ENCODE measurements at regions not wholly inside any gene's neighbourhood (a gene's known extent, or its start where the extent isn't known, plus 50 kb on each side); places are given as distances from the start of the nearest gene placed in this dataset.
A peak's percentile ranks its signal among the peaks of the same experiment; 100 is the strongest.

DNA sequence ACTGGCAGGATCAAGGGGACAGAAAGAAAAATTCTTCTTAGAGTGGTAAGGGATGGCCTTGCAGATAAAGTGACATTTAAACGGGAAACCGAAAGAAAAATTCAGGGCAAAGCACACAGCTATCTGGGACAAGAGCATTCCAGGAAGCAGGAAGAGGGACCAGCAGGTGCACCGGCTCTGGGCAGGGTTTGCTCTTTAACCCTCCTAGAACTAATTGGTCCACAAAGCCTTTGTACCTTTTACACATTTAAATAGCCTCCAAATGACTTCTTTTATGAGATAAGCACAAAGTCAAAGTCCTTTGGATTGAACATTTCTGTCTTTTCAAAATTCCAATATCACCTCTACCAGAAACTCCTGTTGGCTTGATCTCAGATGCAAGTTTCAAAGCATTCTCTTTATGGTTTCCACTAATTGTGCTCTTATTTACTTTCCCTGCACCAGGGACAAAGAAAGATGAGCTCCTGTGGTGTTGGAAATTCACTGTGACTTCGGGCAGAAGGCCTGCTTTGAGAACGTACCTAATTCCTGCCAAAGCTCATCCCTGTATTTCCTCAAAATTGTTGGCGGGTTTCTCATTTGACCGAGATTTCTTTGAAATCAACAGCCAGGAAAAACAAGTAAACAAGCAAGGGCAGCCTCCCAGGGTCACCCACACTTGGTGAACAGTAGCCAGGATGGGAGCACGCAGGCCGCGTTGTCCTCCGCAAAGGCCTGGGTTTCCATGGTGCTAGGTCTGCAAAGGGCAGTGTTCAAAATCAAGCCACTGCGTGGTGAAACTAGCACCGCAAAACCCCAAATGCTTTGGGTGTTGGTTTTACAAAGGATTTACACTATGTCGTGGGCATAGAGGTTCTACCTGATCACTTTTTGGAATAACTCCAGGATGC lies 98.6 kb downstream of the IRS2 start:
- H3K4me2 ChIP-seq (ENCODE audit: insufficient read depth, insufficient read length, low read length), result no peak overlapping the region
- peak overlapping the region; percentile 54 to 87 (median 74); a peak in 4 of 7 replicates for H3K27ac Mint-ChIP-seq
- no peak for DNase-seq

More for the DNA sequence above, 98.6 kb downstream of the IRS2 start:
- Mint-ChIP-seq H3K4me3 (peak overlapping the region in 1 of 2 experiments; percentile 34; a peak in 1 of 5 replicates), H3K27me3 (ENCODE audit: low read depth) (peaks cover 2% of the 10 kb centered on the region), H3K4me1 (peaks cover 35 to 42% of the 10 kb centered on the region in 2 experiments), H3K36me3 (ENCODE audit: insufficient read depth in 1 of 3, low read depth in 3 of 3) (no peaks in the 10 kb centered on the region; a peak in 1 of 7 replicates), H3K9me3 (no peaks in the 10 kb centered on the region; a peak in 1 of 5 replicates)
- H3K23ac ChIP-seq (ENCODE audit: insufficient read length, low read depth, low read length), result no peak overlapping the region
- no peak overlapping the region for H3K56ac ChIP-seq (ENCODE audit: insufficient read length, low read depth, low read length)
- peaks cover 2% of the 10 kb centered on the region for H3K4me1 ChIP-seq (ENCODE audit: insufficient read depth, low read length)
- H3K4ac ChIP-seq (ENCODE audit: low read depth, low read length), result no peak overlapping the region
- no peaks in the 10 kb centered on the region for H4K20me1 ChIP-seq (ENCODE audit: control insufficient read depth, insufficient read depth, insufficient read length)
- H3K27ac ChIP-seq (ENCODE audit: insufficient read length, low read depth, low read length), result peak overlapping the region; percentile 17
- no peak overlapping the region for H2AFZ ChIP-seq (ENCODE audit: low read length)
- WGBS (ENCODE audit: extremely low coverage, insufficient read length, low lambda C conversion rate), result no CpG with 5 or more reads among the region's 14 CpGs
- no peak overlapping the region for H3K9ac ChIP-seq (ENCODE audit: extremely low read depth, insufficient read length, low read length)
- H3K27me3 ChIP-seq (ENCODE audit: insufficient read depth, low read length), result no peaks in the 10 kb centered on the region
- H3K18ac ChIP-seq (ENCODE audit: insufficient read length, low read depth, low read length), result no peak overlapping the region
- H2BK120ac ChIP-seq (ENCODE audit: low read depth, low read length, poor library complexity, severe bottlenecking), result no peak overlapping the region
- H3K79me1 ChIP-seq (ENCODE audit: insufficient read depth, low read depth, low read length, poor library complexity, severe bottlenecking), result no peaks in the 10 kb centered on the region
- no peak overlapping the region for H3T11ph ChIP-seq (ENCODE audit: low read length)
- H2BK20ac ChIP-seq (ENCODE audit: low read depth, low read length, poor library complexity, severe bottlenecking), result no peak overlapping the region
- TF ChIP-seq, protein P1, sequence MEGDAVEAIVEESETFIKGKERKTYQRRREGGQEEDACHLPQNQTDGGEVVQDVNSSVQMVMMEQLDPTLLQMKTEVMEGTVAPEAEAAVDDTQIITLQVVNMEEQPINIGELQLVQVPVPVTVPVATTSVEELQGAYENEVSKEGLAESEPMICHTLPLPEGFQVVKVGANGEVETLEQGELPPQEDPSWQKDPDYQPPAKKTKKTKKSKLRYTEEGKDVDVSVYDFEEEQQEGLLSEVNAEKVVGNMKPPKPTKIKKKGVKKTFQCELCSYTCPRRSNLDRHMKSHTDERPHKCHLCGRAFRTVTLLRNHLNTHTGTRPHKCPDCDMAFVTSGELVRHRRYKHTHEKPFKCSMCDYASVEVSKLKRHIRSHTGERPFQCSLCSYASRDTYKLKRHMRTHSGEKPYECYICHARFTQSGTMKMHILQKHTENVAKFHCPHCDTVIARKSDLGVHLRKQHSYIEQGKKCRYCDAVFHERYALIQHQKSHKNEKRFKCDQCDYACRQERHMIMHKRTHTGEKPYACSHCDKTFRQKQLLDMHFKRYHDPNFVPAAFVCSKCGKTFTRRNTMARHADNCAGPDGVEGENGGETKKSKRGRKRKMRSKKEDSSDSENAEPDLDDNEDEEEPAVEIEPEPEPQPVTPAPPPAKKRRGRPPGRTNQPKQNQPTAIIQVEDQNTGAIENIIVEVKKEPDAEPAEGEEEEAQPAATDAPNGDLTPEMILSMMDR (conservative IDR thresholded peaks at IDR 0.05), result no peak
- H2AK5ac ChIP-seq (ENCODE audit: insufficient read length, low read length), result no peak overlapping the region
- no peak overlapping the region for H2BK12ac ChIP-seq (ENCODE audit: insufficient read length, low read depth, low read length)
- H3K79me2 ChIP-seq (ENCODE audit: insufficient read depth, low read length), result no peaks in the 10 kb centered on the region
- no peak overlapping the region for H2BK15ac ChIP-seq (ENCODE audit: low read depth, low read length)
- no peak overlapping the region for H3K14ac ChIP-seq (ENCODE audit: insufficient read depth, low read length)
- no peaks in the 10 kb centered on the region for H3K9me3 ChIP-seq (ENCODE audit: control insufficient read depth, low read depth, low read length)
- H3K23me2 ChIP-seq (ENCODE audit: insufficient read length, low read depth, low read length, poor library complexity, severe bottlenecking), result no peaks in the 10 kb centered on the region
- H4K8ac ChIP-seq (replicated peaks; ENCODE audit: insufficient read length, low read depth, low read length), result no peak overlapping the region
- no peak overlapping the region for H4K5ac ChIP-seq (ENCODE audit: insufficient read length, low read depth, low read length)
- no peak overlapping the region for H4K91ac ChIP-seq (ENCODE audit: insufficient read length, low read depth, low read length)
- no peak overlapping the region for H2BK5ac ChIP-seq (ENCODE audit: insufficient read length, low read length)

Data from H9 (cell line).